ENCODE measurements at regions not wholly inside any gene's neighbourhood (a gene's known extent, or its start where the extent isn't known, plus 50 kb on each side); places are given as distances from the start of the nearest gene placed in this dataset.

- DNase-seq (ENCODE audit: low read depth), result no peak
- TF ChIP-seq, protein P1, sequence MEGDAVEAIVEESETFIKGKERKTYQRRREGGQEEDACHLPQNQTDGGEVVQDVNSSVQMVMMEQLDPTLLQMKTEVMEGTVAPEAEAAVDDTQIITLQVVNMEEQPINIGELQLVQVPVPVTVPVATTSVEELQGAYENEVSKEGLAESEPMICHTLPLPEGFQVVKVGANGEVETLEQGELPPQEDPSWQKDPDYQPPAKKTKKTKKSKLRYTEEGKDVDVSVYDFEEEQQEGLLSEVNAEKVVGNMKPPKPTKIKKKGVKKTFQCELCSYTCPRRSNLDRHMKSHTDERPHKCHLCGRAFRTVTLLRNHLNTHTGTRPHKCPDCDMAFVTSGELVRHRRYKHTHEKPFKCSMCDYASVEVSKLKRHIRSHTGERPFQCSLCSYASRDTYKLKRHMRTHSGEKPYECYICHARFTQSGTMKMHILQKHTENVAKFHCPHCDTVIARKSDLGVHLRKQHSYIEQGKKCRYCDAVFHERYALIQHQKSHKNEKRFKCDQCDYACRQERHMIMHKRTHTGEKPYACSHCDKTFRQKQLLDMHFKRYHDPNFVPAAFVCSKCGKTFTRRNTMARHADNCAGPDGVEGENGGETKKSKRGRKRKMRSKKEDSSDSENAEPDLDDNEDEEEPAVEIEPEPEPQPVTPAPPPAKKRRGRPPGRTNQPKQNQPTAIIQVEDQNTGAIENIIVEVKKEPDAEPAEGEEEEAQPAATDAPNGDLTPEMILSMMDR (conservative IDR thresholded peaks at IDR 0.05; ENCODE audit: low read depth, low read length), result no peak
- no peak overlapping the region for H3K4me3 ChIP-seq (ENCODE audit: low read depth, low read length)
These were observed 187.6 kb downstream of the TEX36 start for GRCh38 chr10:125495386-125495785.

DNA sequence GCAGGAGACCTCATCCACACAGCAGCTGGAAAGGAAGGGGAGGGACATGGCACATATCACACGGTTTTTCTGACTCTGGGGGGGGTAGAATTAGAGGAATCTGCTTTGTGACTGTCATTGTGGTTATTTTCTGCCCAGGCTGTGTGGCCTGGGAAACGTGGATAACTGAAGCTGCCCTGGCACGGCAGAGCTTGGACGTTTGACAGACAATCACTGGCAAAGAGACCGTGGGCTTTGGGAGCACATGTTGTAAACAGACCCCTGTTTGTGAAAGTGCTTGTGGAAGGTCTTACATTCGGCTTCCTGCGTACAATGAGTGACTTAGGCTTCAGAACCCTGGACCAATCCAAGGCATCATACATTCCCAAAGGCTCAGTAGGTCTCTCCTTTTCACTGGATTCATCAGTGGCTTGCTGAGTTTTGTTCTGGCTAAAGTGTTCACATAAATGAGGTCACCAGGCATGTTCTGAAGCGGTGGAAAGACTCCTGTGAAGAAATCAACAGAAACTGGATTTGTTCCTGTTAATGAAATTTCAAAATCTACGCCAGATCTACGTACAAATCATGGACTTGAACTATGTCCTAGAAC lies 188.2 kb downstream of the TEX36 start:
- no peak overlapping the region for H3K4me3 ChIP-seq (ENCODE audit: low read depth, low read length)
- DNase-seq (ENCODE audit: low read depth), result no peak

GRCh38 chr10:125491381-125491780 lies 191.6 kb downstream of the TEX36 start:
- DNase-seq (ENCODE audit: low read depth), result no peak
- TF ChIP-seq, protein P1 (conservative IDR thresholded peaks at IDR 0.05; ENCODE audit: low read depth, low read length), result no peak
- no peak overlapping the region for H3K4me3 ChIP-seq (ENCODE audit: low read depth, low read length)

More for the DNA sequence above, 188.2 kb downstream of the TEX36 start:
- TF ChIP-seq, protein P1 (conservative IDR thresholded peaks at IDR 0.05; ENCODE audit: low read depth, low read length), result no peak

DNA sequence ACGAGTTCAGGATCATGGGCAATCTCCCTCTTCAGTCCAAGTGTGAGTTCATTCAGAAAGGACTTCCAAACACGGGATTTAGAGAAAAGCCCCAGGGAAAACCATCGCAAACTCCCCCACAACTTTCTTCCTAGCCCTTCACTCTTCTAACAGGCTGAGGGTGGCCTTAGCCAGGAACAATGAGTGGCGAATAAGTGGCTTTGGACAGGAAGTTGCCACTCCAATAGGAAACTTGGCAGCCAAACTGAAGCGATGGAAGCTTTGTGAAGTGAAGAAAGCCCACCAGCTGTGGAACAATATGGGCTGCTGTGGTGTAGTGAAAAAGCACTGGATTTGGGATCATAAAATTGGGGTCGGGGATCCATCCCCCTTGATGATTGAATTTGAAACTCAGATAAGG lies 193.2 kb downstream of the TEX36 start:
- no peak for DNase-seq (ENCODE audit: low read depth)
- TF ChIP-seq, protein P1 (conservative IDR thresholded peaks at IDR 0.05; ENCODE audit: low read depth, low read length), result no peak
- no peak overlapping the region for H3K4me3 ChIP-seq (ENCODE audit: low read depth, low read length)

DNA sequence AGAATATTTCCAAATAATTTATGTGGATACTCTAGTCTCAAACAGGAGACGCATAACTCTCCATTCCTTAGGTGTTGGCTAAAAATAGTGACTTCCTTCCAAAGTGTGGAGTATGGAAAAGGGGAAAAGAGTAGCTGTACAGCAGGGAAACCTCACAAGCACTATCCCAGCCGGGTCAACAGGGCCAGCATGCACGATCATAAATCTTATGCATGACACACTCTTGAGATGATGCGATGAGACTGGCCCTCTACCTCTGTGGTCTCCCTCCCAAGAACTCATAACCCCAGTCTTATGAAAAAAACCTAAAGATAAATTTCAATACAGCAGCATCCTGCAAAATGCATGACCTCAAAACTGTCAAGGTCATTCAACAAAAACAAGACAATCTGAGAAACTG lies 197.3 kb downstream of the TEX36 start:
- DNase-seq (ENCODE audit: low read depth), result no peak
- TF ChIP-seq, protein P1 (conservative IDR thresholded peaks at IDR 0.05; ENCODE audit: low read depth, low read length), result no peak
- no peak overlapping the region for H3K4me3 ChIP-seq (ENCODE audit: low read depth, low read length)

DNA sequence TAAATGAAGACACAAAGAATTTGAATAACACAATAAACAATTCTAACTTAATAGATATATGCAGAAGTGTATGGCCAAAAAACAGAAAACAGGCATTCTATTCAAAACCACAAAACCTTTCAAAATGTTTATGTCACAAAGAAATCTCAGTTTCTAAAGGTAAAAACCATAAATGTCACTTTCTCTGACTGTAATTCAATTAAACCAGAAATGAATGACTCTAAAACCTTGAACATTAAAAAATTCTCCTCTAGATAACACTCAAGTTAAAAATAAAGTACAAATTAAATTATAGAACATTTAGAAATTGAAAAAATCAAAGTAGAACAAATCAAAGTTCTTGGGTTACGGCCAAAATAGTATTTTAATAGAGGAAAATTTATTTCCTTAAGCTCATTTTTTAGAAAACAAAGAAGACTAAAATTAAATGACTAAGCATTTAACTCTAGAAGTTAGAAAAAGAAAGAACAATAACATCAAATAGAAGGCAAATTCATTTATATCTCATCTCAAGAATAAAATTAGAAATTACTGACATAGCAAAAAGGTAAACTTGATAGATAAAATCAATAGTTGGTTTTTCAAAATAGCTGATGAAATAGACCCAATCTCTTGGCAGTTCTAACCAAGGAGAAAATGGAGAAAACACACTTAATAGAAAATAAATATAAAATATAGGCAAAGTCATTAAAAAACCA lies 198.8 kb downstream of the TEX36 start:
- H3K4me3 ChIP-seq (ENCODE audit: low read depth, low read length), result no peak overlapping the region
- TF ChIP-seq, protein P1 (conservative IDR thresholded peaks at IDR 0.05; ENCODE audit: low read depth, low read length), result no peak
- no peak for DNase-seq (ENCODE audit: low read depth)

DNA sequence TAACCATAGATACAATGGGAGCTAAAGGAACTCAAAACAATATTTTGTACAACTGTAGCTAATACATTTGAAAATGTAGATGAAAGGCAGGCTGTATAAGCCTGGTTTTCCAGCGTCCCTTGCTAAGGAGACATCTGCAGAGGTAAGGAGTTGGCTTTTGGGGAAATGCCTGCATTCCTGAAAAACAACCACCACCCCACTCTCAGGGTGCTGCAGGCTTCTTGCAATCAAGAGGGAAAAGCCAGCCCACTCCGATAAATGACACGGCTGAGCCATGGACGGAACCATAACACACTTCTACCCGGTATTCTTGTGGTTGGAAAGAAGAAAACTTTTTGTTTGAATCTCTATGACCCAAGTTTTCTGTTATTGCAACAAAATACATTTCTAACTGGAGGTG lies 200.3 kb downstream of the TEX36 start:
- DNase-seq (ENCODE audit: low read depth), result peak; percentile 2
- TF ChIP-seq, protein P1 (conservative IDR thresholded peaks at IDR 0.05; ENCODE audit: low read depth, low read length), result no peak
- no peak overlapping the region for H3K4me3 ChIP-seq (ENCODE audit: low read depth, low read length)

Measured in choroid plexus epithelial cell (primary cell).